ENCODE measurements at regions not wholly inside any gene's neighbourhood (a gene's known extent, or its start where the extent isn't known, plus 50 kb on each side); places are given as distances from the start of the nearest gene placed in this dataset.
"Not testable (repeated sequence)": the region's sequence is repeated elsewhere in the genome, so short reads cannot be mapped to it uniquely, and the experiment has no call there.

DNA sequence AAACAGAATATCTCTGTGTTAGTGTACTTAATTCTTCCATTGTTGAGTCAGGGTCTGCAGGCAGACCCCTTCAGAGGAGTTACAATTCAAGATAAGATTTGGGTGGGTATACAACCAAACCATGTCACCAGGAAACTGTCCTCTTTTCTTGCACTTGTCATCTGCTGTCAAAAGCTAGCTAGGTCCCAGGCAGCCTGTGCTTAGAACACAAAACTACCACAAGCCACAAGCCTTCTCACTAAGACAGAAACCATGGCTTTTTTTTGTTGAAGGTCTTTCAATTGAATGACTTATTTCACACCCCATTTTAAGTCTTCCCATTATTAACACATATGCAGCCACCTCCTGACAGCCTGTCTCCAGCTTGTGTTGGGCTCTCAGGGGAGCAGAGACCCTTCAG lies 2345.1 kb downstream of the TP53TG3F start:
- TF ChIP-seq POLR2AphosphoS5 (IDR thresholded peaks at IDR 0.05; ENCODE audit: borderline replicate concordance, low read depth, low read length); EZH2 (IDR thresholded peaks at IDR 0.05); FOXP2 (optimal IDR thresholded peaks at IDR 0.05; ENCODE audit: control extremely low read depth, extremely low read length, insufficient read depth): not testable (repeated sequence)
